Fibroblast of skin of right biceps (primary cell): ENCODE measurements at regions not wholly inside any gene's neighbourhood (a gene's known extent, or its start where the extent isn't known, plus 50 kb on each side); places are given as distances from the start of the nearest gene placed in this dataset.

Experiments
- DNase-seq: peaks from one replicate; pipeline ENCODE4 v3.0.0-alpha.2; 2013

- DNase-seq: no peak
Measured at GRCh38 chr9:777978-778377, 63.5 kb upstream of the DMRT1 start.

DNA sequence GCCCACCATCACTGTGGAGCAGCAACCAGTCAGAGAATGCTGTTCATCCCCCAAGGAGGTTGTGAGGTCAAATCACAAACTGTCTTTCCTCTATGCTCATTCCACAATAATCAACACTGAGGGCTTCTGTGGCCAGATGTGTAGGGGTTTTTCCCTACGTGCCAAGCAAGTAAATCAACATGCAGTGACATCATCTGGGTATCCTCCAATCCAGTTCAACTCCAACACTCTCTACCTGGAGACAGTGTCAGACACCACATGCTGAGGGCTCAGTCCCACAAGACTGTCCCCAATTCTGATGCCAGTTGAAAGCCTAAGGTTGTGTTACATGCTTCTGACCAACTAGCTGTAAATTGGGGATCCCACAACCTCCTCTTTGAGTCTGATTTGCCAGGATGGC is 57.3 kb upstream of the DMRT1 start:
- DNase-seq: no peak

GRCh38 chr9:784916-785315 is 56.6 kb upstream of the DMRT1 start:
- DNase-seq: no peak

DNA sequence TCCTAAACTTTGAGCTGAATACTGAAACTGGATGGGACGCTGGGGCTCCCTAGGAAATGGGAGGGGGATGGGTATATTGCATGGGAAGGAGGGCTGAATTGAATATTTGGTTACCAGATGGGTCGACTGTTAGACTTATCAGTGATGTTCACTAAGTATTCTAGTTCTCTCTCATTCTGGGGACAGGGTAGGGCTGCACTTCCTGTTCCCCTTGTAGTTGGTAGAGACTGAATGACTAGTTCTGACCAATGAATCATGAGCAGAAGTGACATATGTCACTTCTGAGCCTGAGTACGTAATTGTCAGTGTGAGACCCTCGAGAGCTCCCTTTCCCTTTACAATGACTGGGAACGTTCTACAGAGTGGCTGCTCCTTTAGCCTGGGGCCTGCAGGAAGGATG is 55.5 kb upstream of the DMRT1 start:
- no peak for DNase-seq

- DNase-seq: no peak
Measured at GRCh38 chr9:786405-786804, 55.1 kb upstream of the DMRT1 start.

DNA sequence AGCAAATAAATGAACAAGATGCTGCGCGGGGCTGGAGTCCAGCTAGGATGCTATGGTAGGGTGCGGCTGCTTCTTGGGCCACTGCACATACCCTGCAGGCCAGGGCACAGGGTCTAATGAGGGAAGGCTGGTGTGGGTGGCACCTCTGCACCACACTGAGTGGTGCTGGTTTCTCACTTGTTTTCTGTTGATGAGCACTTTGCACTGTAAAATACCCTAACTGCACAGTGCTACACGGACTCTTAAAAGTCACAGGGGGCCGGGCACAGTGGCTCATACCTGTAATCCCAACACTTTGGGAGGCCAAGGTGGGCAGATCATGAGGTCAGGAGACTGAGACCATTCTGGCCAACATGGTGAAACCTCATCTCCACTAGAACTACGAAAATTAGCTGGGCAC is 52.7 kb upstream of the DMRT1 start:
- no peak for DNase-seq
